ENCODE measurements at regions not wholly inside any gene's neighbourhood (a gene's known extent, or its start where the extent isn't known, plus 50 kb on each side); places are given as distances from the start of the nearest gene placed in this dataset.
"Not testable (repeated sequence)": the region's sequence is repeated elsewhere in the genome, so short reads cannot be mapped to it uniquely, and the experiment has no call there.

DNA sequence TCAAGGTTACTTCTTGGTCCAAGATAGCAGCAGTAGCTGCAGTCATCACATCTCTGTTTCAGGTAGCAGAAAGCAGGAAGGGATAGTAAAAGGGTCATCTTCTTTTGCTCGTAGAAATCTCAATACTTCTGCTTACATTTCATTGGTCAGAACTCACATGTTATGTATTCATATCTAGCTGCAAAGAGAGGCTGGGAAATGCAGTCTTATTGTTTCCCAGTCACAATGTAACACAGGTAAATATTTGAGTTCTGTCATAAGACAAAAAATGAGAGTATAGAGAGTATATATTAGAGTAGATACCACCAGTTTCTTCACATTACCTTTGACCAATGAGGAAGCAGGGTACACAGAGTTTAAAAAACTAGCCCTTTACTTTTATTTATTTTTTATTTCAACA is 132.4 kb upstream of the ITGA6 start:
- no peak for DNase-seq

DNA sequence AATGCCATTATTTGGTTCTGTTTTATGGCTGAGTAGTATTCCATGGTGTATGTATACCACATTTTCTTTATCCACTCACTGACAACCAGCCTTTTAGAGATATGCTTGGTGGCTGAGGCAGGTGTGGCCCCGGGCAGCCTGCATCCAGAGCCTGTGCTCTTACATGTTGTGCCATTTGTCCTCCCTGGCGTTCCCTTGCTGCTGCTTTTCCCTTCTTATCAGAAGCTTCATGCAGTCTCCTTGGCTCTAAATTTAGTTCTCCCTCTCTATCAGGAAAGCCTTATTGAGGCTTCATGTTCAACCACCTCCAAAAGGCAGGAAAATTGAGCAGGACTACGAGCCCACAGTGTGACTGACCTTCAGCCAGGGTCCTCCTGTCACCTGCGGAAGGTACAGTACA is 131.7 kb upstream of the ITGA6 start:
- no peak for DNase-seq

DNA sequence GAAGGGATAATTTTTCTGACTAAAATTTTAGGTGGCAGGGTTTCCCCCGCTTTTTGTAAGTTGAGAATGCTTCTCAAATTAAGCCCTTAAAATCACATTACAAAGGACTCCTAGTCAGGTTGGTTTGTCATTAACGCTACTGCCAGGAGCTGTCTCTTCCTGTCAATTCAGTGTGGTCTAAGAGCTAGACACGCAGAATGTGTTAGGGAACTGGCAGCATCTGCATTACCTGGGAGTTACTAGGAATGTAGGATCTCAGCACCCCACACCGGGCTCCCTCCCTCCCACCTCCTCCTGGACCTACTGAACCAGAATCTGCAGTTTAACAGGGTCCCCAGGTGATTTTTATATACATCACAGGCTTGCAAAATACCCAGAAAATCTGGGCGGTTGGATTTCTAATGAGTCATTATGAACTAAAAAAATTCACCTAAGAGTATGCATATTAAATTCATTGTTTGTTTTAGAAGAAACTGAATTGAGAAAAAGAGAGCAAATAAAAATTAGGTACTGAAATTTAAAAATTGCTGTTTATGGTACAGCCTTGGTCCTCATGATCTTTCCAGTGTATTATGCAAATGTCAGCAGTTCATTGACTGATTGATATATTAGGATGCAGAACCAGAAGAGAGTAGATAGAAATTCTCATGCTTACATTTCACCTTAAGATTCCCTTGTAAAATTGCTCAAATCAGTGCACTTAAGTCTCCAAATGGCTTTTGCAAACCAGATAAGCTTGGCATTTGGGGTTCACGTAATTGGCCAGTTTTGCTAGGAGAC is 130.9 kb upstream of the ITGA6 start:
- DNase-seq = peak in 1 of 2 experiments; percentile 16

DNA sequence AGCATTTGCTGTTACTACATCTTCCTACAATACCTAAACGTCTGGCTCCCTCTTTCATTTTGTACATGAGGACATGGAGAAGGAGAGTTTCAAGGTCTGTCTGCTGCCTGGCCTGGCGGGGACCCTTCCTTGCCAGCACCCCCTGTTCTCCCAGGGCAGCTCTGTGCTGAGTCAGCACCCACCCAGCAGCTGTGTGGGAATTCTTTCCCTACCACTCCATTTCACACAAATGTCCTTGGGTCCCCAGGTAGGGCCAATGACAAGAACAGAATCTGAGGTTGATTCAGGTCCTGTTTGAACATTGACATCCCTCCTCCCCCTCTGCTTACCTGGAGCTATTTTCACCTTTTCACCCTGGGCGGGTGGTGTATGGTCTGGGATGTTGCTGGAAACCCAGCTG is 129.9 kb upstream of the ITGA6 start:
- no peak for DNase-seq

DNA sequence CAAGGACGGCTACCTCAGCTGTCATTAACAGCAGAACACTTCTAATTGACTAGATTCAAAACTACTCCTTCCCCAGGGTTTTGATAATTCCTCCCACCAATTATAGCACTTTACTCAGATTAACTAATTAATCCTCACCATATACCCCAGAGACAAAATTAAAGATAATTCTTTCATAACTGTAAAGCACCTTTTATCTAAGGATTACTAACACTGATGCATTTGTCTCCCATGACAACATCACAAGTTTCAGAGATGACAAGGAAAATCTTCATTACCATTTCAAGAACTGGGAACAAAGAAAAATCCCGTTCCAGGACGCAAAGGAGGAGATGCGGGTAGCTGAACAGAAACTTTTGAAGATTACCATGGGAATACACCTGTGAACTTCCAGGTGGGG is 129.4 kb upstream of the ITGA6 start:
- DNase-seq = no peak

DNA sequence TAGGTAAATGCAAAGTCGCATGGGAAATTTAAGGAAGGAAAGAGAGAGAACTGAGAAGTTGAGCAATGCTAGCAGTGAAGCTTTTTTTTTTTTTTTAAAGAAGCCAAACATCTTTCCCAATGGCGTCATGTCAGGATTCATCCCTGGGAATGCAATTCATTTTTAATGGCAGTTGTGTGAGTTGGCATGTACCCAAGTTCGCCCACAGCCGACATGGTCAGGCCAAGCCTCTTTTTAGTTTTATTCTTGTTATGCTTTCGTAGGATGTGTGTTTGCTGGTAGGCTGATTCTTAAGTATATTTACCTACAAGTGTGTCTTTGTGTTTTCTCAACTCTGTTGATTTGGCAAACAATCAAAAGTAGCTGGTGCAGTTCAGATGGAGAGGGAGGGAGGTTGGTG is 127.6 kb upstream of the ITGA6 start:
- peak; percentile 50 to 55 for DNase-seq

DNA sequence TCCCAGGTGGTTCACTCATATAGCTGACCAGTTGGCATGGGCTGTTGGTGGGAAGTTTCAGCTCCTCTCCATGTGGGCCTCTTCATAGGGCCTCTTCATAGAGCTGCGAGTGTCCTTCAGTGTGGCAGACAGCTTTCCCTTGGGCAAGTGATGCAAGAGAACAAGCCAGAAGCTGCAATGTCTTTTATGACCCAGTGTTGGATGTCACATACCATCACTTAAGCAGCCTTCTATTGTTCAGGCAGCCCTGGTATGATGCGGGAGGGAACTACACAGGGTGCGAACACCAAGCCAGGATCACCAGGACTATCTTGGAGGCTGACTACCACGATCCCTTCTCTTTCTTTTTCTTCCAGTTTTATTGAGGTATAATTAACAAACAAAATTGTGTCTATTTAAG is 126.5 kb upstream of the ITGA6 start:
- no peak for DNase-seq

DNA sequence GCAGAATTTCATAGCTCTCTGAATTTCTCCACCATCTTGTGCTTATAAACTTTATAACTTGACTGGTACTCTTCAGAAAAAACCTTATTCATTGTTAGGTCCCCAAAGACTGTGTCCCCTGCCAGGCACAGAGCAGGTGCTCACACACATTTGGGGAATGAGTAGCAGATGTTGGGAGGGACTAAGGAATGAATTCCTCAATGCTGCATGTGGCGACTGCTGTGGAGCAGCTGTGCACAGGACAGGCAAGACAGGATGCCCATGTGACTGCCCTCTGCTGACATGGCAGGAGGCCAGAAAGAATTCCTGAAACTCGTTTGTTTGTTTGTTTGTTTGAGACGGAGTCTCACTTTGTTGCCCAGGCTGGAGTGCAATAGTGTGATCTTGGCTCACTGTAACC is 122.3 kb upstream of the ITGA6 start:
- DNase-seq = no peak

DNA sequence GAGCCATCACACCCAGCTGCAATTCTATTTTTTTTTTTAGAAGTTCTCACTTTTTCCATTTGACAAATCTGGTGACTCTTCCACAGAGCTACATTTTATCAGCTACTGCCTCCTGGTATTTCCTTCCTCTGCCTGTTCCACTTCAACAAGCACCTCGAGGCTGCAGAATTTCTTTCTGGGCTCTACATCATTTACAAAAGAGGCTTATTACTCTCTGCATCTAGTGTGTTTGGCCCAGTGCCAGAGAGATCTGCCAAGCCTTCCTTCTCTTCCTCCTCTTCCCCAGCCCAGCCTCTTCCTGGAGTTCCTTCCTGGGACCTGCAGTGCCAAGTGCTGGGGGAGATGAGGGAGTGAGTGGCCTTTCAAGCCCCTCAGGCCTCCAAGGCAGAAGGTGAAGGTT is 119.6 kb upstream of the ITGA6 start:
- peak in 1 of 2 experiments; percentile 25 for DNase-seq

DNA sequence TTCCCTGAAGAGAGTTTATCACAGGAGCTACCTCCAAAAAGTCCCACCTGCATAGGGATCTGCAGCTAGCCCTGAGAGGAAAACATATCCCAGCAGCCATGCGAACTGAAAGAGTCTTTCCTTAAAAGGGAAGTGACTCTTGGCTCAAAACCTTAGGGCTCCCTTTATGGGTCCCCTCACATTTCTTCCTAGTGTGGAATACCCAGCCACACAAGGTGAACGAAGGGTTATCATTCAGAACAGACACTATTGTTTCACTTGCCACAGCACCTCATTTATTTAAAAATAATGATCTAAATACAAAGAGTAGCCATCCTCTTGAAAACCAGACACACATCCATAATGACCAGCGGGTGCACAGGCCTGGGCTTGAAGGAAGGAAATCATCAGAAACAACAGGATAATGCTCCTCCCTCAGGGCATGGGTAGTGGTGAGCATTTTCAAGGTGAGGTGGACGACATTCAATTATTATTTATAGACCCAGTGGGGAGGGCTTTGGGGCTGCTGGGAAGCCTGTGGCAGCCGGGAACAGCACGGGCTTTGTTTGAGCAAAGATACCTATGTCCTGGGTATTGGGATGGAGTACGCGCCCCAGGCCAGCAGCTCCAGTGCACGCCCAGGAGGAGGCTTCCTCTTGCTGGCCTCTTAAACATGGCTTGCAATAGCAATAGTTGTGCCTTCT is 119.0 kb upstream of the ITGA6 start:
- peak; percentile 17 to 33 for DNase-seq

DNA sequence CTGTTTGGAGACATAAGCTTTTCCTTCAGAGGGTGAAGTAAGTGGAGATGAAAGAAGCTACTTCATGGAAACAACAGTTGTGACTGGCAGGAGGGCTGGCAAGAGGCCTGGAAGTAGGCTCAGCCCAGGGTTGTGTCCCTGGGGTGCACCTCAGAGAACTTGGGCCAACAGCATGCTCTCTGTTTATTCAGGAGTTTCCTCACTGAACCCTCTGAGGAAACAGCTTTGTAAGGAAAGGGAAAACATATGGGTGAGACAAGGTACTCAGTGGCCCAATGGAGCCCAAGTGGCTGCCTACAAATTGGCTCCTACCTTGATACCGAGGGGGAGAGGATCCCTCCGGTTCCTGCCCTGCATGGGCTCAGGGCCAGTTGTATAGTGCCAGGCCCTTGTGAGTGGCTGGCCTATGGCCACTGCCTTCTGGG is 115.5 kb upstream of the ITGA6 start:
- DNase-seq = no peak

DNA sequence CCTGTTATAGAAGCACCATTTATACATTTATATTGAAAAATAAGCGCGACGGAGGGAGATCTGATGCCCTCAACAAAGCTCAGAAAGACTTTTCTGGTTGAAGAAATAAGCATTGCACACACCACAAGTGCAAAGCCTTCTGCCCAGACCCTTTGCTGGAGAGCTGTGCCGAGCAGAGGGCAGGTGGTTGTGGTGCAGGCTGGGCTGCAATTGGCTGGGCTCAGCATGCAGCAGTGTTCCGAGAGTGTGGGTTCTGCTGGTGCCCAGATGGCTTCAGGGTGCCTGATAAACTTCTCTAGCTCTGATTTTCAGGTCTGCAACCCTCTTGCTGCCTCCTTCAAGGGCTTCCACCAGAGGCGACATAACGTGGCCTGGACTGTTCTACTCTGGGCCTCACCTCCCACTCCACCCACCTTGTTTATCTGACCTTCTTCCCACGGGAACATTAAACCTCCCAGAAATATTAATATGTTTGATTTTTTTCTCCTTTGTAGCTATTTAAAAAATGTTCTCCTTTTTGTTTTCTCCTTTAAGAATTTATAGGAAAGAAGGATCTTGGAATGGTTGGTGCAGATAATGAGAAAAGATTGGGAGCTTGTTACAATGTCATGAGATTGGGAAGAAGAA is 113.6 kb upstream of the ITGA6 start:
- no peak for DNase-seq

DNA sequence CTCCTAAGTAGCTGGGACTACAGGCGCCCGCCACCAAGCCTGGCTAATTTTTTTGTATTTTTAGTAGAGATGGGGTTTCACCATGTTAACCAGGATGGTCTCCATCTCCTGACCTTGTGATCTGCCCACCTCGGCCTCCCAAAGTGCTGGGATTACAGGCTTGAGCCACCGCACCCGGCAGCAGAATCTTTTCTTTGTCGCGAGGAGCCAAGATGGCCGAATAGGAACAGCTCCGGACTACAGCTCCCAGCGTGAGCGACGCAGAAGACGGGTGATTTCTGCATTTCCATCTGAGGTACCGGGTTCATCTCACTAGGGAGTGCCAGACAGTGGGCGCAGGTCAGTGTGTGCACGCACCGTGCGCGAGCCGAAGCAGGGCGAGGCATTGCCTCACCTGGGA is 112.3 kb upstream of the ITGA6 start:
- DNase-seq = not testable (repeated sequence)

DNA sequence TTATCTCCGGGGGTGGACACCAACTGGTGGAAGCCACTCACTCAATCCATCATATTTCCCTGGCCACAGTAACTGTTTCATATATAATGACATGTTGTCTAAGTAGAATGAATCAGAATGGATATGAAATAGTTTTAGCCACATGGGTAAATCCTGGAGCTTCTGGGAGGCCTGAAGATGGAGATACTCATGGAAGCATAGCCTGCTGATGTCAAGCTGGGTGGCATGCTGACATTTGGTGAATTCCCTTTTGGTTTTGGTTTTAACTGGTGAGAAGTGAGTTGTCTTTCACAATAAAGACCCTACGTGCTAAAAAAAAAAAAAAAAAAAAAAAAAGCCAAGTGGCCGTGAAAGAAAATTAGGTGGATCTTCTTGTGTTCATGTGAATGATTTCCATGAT is 105.3 kb upstream of the ITGA6 start:
- DNase-seq = no peak

DNA sequence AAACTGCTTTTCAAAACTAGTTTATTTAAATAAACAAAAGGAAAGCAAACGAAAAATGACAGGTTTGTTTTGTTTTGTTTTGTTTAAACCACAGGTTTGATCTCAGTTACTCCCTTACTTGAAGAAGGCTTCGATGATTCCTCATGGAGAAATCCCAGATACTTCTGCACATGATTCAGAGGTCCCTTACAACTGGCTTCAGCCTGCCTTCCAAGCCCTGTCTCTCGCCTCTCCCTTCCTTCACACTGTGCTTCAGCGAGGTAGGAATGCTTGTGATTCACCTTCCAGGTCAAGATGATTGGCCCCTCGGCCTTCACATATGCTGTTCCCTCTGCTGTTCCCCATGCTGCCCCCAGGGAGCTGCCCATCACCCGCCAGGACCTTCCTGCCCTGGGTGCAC is 104.1 kb upstream of the ITGA6 start:
- DNase-seq = no peak

DNA sequence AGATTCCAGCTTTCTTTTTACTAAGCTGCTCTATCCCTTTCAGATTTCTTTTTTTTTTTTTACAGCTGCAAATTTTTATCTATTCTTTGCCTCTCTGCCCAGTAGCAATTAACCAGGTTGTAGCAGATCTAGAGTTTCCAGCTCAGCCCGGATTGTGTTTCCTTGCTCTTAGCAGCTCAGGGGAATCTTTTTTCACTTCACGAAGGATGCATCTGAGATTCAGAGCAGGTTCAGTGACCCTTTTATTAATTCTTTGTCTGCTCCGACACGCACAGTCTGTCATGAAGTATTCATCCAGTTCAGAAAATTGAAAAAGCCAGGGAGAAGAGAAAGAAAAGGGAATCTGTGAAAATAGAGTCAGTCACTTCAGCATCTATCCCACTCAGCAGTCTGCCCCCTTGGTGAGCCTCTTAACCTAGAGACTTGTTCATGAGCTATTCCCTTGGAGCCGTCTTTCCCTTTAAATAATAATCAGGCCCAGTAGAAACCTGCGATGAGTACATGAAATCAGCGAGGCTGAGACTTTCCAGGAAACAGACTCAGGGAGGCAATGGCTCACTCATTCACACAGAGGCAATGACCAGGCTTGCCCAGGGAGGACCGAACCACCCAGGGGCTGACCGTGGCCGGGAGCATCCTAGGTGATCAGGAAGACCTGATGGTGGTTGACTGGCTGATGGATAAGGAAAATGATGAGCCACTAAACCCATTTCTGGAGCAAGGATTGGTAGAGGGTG is 103.4 kb upstream of the ITGA6 start:
- no peak for DNase-seq

DNA sequence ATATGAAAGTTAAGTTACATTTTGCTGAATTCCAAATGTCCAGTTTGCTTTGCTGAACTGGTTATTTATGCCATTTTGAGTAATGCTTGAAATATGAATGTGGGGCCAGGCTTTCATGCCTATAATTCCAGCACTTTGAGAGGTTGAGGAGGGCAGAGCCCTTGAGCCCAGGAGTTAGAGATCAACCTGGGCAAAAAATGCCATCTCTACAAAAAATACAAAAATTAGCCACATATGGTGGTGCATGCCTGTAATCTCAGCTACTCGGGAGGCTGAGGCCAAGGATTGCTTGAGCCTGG is 101.2 kb upstream of the ITGA6 start:
- no peak for DNase-seq

DNA sequence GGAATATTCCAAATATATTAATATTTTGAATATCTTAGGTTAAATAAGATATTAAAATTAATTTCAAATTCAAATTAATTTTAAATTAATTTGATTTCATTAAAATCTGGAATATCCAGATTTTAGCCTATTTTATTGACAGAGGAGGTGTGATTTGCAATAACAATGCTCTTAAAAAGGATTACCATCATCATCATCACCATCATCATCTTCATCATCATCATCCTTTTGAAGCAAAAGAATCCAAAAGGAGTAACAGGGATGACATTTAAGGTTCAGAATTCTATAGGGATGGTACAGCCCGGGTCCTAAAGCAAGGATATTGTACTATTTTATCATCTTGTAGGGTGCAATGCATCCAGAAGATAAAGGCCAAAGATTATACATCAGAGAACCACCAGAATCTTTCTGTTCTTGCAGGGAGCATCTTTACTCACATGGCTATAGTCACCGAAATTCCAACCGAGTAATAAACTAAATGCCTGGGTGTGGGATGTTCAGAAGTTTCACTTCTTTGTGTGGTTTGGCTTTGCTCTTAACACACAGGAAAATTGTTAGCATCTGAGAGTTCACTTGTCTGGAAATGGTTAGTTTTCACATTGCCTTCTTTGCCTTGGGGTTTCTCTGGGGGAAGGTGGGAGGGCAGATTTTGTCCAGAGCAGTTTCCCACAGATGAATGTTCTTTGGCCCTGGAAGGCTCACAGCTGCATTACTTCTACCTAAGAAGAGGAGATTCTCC is 99.1 kb upstream of the ITGA6 start:
- DNase-seq = no peak

DNA sequence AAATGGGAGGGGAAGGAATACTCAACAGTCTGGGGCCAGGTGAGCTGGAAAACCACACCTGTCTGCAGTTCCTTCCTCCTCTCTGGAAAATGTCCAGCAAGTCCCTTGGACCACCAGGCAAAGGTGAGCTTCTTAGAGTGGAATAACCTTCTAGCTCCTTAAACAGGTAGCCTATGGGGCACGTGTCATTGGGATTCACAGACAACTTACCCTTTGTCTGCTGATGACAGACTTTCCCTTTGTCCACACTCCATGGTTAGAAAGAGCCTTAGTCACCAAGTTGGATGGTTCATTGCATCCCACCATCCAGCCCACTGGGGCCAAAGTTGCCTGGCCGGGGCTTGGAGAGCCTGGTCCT is 98.0 kb upstream of the ITGA6 start:
- DNase-seq = no peak

DNA sequence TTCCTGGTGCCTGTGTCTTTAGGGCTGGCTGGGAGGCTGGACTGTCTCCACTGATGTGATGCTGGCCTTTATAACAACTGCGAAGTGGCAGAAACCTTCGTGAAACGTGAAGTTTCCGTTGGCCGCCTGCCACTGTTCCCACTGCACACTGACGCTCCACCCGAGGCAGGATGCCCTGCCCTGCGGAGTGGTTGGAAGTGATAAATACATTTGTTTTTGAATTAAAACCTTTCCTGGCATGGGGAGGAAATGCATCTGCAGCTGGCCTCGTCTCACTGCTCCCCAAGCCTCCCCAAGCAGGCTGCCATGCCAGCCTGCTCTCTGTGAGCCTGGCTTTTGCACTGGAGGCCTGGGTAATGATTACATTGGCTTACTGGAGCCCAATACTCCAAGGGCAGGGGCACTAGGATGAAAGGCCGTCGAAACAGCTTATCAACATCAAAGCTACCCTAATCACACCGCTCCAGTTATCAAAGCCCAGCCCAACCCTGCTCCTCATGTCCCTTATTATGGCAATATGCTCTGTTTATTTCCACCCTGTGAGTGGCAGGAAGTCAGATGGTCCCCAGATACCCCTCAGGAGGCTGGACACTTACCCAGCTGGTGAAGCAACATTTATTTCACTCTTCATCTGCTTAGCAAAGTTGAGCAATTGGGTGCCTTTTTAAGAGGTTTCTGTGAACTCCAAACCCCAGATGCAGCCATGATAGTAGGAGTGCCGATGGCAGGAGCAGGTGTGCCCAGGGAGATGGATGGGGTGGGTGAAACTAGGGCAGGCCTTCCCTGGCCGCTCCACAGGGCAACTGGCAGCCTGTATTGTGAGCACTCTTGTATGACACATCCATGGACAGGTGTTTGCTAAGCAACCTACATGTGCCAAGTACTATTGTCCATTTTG is 97.4 kb upstream of the ITGA6 start:
- peak; percentile 14 to 53 for DNase-seq

DNA sequence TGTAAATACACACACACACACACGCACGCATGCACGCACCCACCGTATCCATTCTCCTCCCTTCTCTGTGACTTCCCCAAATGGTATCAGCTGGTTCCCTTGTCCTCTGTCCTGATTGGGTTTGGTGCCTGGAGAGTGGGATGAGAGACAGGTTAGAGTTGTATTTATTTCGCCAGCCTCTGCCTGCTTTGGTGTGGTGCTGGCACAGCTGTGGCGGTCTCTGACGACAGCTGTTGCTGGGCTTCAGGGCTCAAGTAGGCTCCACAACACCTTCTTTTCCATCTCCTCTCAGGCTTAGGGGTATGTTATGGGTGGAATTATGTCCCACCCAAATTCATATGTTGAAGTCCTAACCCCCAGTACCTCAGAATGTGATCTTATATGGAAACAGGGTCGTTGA is 94.9 kb upstream of the ITGA6 start:
- no peak for DNase-seq

Measured in NCI-H2081 (cell line).